NCI-H524 treated with DMSO at 0.1 percent for 48 hours (cell line): ENCODE measurements at regions not wholly inside any gene's neighbourhood (a gene's known extent, or its start where the extent isn't known, plus 50 kb on each side); places are given as distances from the start of the nearest gene placed in this dataset.

Source experiments
- DNase-seq: peaks from one replicate; lab custom pipeline; 2025; lab: John Stamatoyannopoulos, UW

- no peak for DNase-seq
These were observed 440.4 kb downstream of the DMRT2 start for GRCh38 chr9:1490341-1491232.

GRCh38 chr9:1492156-1492555 is 442.0 kb downstream of the DMRT2 start:
- DNase-seq, result no peak

DNA sequence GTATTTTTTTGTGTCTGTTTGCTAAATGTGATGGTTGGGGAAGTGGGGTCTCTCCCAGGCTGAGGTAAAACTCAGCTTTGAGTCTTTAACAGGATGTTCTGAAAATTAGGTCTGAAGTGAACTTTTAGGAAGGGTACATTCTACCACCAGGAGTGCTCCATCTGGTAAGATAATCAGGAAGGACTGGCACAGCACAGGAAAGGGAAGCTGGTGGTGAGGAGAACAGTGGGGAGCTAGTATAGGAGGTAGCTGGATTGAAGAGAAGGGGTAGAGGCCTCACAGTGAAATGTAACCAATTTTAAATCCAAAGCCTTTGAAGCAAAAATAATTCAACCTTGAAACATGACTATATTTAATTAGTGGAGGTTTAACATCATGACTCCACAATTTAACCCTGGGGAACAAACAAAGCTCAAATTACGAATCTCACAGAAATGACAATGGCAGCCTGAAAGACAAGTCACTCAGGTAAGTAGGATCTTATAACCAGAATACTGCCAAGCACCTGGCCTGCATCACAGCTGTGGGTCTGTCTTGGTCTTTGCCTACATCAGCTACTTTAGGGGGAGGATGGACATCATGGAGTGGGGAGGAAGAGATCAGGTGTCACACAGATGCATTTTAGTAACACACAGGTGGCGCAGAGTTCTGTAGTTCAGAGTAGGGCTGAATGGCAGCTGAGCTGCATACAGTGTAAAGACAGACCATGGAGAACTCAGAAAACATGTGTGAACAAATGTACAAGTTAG is 445.3 kb downstream of the DMRT2 start:
- DNase-seq, result no peak

DNA sequence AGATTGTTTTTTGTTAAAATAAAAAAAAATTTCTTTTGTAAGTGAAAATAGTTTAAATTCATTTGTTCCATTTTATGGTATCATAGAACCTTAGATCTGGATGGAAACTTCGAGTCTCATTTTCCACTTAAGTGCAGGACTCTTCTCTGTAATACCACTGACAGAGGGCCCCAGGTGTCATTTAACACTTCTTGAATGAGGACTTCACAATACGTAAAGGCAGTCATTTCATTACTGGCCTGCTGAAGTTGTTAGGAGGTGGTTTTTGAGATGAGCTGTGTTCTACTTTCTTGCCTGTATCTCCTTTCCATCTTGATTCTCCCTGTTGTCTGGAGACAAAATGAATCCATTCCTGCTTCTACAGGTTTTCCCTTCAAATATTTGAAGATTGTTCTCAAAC is 455.3 kb downstream of the DMRT2 start:
- no peak for DNase-seq

DNA sequence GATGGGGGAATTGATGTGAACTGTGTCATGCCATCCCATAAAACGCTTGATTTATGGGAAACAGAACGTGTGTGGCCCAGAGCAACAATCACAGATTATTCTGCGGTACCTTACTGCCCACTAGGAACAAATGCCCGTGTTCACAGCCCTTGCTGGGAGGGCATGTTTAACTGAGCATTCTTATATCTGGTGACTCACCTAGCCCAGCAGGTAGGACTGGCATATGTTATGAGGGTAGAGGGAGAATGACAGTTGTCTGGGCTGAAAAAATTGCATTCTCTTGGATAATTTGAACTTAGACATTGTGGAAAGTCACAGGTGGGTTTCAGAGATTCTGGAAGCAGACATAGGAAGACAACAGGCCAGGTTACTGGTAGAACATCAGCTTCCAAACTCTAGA is 460.6 kb downstream of the DMRT2 start:
- no peak for DNase-seq

GRCh38 chr9:1513105-1513504 is 462.9 kb downstream of the DMRT2 start:
- DNase-seq, result no peak

DNA sequence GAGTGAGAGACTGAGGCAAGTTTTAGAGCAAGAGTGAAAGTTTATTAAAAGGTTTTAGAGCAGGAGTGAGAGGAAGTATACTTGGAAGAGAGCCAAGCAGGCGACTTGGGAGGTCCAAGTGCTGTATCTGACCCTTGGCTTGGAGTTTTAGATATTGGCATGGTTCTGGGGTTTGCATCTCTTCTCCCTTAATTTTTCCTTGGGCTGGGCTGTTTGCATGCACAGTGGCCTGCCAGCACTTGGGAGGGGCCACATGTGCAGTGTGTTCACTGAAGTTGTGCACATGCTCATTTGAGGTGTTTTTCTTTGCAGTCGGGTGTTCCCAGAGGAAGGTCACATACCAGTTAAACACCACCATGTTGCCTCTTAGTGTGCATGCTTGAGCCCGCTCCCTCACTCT is 464.1 kb downstream of the DMRT2 start:
- DNase-seq, result no peak

- DNase-seq, result no peak
These were observed 464.7 kb downstream of the DMRT2 start for GRCh38 chr9:1514776-1515363.

DNA sequence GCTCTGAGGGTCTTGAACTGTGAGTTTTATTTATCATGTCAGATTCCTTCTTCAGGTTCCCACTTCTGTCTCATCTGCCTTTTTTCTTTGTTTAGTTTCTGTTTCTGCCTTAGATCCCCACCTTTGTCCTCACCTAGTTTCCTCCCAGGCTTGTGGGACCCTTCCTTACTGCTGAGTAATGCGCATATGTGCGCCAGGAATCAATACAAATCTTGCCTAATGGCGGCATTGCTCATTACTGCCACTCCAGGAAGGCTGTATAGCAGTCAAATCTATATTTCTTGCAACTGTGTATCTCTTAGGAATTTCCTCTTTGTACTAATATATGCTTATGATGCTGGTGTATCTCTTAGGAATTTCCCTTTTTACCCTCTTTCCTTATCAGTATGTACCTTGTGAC is 465.4 kb downstream of the DMRT2 start:
- no peak for DNase-seq

DNA sequence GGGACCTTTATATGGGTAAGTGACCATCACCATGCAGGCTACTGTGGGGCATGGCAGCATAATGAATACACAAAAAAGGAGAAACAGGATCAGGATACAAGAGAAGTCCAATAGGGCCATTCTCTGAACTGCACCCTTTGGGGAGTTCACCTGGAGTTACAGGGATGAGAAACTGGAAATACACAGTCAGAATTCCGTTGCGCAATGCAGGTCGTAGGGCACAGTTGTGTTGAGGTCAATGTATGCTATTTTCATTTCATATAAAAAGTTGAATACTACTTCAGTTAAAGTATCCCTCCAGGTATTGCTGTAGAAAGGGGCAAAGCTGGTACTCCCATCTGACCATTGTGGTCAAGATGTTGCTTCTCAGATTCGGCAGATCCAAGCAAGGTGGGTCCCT is 471.4 kb downstream of the DMRT2 start:
- no peak for DNase-seq

GRCh38 chr9:1522219-1522767 is 472.1 kb downstream of the DMRT2 start:
- no peak for DNase-seq

- no peak for DNase-seq
These were observed 478.3 kb downstream of the DMRT2 start for GRCh38 chr9:1528456-1528855.

DNA sequence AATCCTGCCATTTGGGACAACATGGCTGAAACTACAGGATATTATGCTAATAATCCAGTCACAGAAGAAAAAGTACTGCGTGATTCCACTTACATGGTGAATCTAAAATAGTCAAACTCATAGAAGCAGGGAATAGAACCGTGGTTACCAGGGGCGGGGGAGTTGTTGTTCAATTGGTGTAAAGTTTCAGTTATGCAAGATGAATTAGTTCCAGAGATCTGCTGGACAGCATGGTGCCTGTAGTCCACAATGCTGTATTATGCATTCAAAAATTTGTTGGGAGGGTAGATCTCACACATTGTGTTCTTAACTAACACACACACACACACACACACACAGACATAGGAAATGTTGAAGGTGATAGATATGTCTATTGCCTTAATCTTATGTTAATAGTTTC is 480.5 kb downstream of the DMRT2 start:
- DNase-seq, result no peak

DNA sequence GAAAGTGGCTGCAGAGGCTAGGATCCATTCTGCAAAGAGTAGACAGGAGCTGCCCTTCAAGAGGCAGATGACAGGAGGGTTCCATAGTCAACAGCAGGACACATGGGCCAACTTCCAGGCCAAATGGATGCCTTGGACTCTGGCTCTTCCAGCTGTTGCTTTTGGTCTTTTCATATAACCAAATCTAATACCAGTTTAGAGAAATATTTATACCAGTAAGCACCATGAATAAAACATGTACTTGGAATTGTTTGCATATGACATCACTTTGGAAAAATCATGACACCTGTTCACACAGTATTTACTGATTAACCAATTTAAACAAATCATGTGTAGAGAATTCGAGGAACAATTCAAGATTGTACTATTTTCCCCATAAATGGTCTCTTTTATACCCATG is 481.3 kb downstream of the DMRT2 start:
- no peak for DNase-seq

GRCh38 chr9:1532171-1532570 is 482.0 kb downstream of the DMRT2 start:
- DNase-seq, result no peak

DNA sequence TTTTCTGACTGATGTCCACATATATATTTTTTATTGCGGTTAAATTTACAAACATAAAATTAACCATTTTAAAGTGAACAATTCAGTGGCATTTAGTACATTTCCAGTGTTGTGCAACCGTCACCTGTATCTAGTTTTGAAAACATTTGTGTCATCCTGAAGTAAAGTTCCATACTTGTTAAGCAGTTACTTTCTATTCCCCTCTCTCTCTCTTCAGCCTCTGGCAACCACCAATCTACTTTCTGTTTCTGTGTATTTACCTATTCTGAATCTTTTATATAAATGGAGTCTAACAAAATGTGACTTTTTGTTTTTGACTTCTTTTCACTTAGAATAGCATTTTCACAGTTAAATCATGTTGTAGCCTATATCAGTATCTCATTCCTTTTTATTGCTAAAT is 480.1 kb upstream of the SMARCA2 start:
- DNase-seq, result no peak

DNA sequence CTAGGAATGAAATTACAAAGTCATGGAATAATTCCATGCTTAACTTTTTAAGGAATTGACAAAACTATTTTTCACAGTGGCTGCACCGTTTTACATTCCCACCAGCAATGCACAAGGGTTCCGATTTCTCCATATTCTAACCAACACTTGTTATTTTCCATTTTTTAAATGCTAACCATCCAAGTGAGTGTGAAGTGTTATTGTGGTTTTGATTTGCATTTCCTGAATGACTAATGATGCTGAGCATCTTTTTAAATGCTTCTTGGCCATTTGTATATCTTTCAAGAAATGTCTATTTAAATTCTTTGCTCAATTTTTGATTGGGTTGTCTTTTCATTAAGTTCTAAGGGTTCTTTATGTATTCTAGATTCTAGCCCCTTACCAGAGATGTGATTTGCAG is 479.5 kb upstream of the SMARCA2 start:
- no peak for DNase-seq

GRCh38 chr9:1536522-1537170 is 478.5 kb upstream of the SMARCA2 start:
- no peak for DNase-seq

DNA sequence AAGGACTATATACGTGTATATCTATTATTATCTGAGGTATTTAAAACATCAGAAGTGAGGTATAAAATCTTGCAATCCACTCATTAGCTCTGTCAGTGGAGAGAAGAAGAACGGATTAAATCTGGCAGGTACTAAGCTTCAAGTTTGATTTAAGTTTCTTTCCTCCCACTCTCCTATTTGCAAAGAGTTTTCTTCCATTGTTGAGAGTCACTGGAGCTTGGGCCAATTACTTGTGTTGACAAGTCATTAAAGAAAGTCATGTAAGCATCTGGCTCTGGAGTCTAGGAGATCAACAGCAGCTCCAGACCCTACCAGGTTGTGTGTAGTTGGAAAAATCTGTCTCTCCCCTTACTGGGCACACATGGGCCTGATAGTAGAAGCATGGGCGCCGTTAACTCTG is 476.8 kb upstream of the SMARCA2 start:
- DNase-seq, result no peak

- no peak for DNase-seq
These were observed 475.9 kb upstream of the SMARCA2 start for GRCh38 chr9:1539216-1539615.

- DNase-seq, result no peak
These were observed 464.5 kb upstream of the SMARCA2 start for GRCh38 chr9:1550636-1551035.
